Endodermal cell (in vitro differentiated cells): ENCODE measurements at regions not wholly inside any gene's neighbourhood (a gene's known extent, or its start where the extent isn't known, plus 50 kb on each side); places are given as distances from the start of the nearest gene placed in this dataset.

Experiments used
- DNase-seq: peaks from one replicate; pipeline ENCODE4 v3.0.0-alpha.2; 2017
- H3K27ac ChIP-seq: 2 replicates; pipeline ENCODE4 v1.5.1; 2013; ENCODE audit warnings: mild to moderate bottlenecking, low read depth, low read length, moderate library complexity
- H3K27me3 ChIP-seq: 2 replicates; pipeline ENCODE4 v1.6.1; 2013; ENCODE audit warnings: mild to moderate bottlenecking, low read length, moderate library complexity; ENCODE audit not compliant: insufficient read depth, control insufficient read depth, poor library complexity, severe bottlenecking
- H3K36me3 ChIP-seq: 2 replicates; pipeline ENCODE4 v1.7.0; 2013; ENCODE audit warnings: mild to moderate bottlenecking, low read length, moderate library complexity; ENCODE audit not compliant: control insufficient read depth, insufficient read depth
- H3K4me1 ChIP-seq: one replicate; pipeline ENCODE4 v1.7.0; 2013; ENCODE audit warnings: low read length; ENCODE audit not compliant: control insufficient read depth, insufficient read depth
- H3K4me3 ChIP-seq: 2 replicates; pipeline ENCODE4 v1.5.1; 2013; ENCODE audit warnings: mild to moderate bottlenecking, low read length, moderate library complexity
- H3K9ac ChIP-seq: 2 replicates; pipeline ENCODE4 v1.6.1; 2013; ENCODE audit warnings: mild to moderate bottlenecking, low read length, moderate library complexity; ENCODE audit not compliant: poor library complexity, severe bottlenecking; ENCODE audit errors: extremely low read depth
- H3K9me3 ChIP-seq: 2 replicates; pipeline ENCODE4 v1.6.1; 2013; ENCODE audit warnings: mild to moderate bottlenecking, low read length, moderate library complexity; ENCODE audit not compliant: control insufficient read depth
- H3K27ac Mint-ChIP-seq: 2 replicates; pipeline ENCODE4 v1.8.0; 2020; ENCODE audit warnings: mixed read lengths
- H3K27me3 Mint-ChIP-seq: 2 replicates; pipeline ENCODE4 v1.8.0; 2021; ENCODE audit warnings: mild to moderate bottlenecking, mixed read lengths; ENCODE audit not compliant: insufficient read depth
- H3K36me3 Mint-ChIP-seq: 2 replicates; pipeline ENCODE4 v1.8.0; 2020; ENCODE audit warnings: low read depth, mixed read lengths
- H3K4me1 Mint-ChIP-seq: 2 replicates; pipeline ENCODE4 v1.8.0; 2020; ENCODE audit warnings: mixed read lengths
- H3K4me3 Mint-ChIP-seq: 2 replicates; pipeline ENCODE4 v1.8.0; 2020; ENCODE audit warnings: mild to moderate bottlenecking, moderate library complexity, mixed read lengths
- H3K9me3 Mint-ChIP-seq: 2 replicates; pipeline ENCODE4 v1.8.0; 2020; ENCODE audit warnings: mild to moderate bottlenecking, mixed read lengths
- CTCF ChIP-seq: fragments of 200-600 bp; sonication (generic); conservative IDR thresholded peaks from 2 replicates; pipeline ENCODE4 v1.5.0; 2021; ENCODE audit warnings: antibody characterized with exemption, mild to moderate bottlenecking
- WGBS, 2 experiments: methylation state at CpG; one replicate each; pipeline versions ENCODE4 v1.1.5 to v1.1.7; 2013; ENCODE audit warnings: missing lambda C conversion rate in 2 of 2, mixed read lengths in 1 of 2; ENCODE audit not compliant: insufficient coverage in 1 of 2, insufficient read length in 1 of 2; 5-methylcytosine and 5-hydroxymethylcytosine counted together

GRCh38 chr13:37198629-37199028 is 93.2 kb upstream of the CSNK1A1L start:
- Mint-ChIP-seq H3K27ac (peak overlapping the region; percentile 85), H3K27me3 (no peaks in the 10 kb centered on the region), H3K4me3 (peak overlapping the region; percentile 5), H3K4me1 (peaks cover 39% of the 10 kb centered on the region), H3K36me3 (peaks cover 8% of the 10 kb centered on the region), H3K9me3 (peaks cover 15% of the 10 kb centered on the region)
- Histone ChIP-seq H3K27ac (no peak overlapping the region), H3K9me3 (peaks cover 14% of the 10 kb centered on the region), H3K4me1 (peaks cover 5% of the 10 kb centered on the region), H3K36me3 (no peaks in the 10 kb centered on the region), H3K4me3 (no peak overlapping the region), H3K9ac (no peak overlapping the region), H3K27me3 (no peaks in the 10 kb centered on the region)
- 0 to 8% methylated on average over 1 of the region's 1 CpG for WGBS, 2 experiments
- no peak for TF ChIP-seq CTCF
- peak; percentile 85 for DNase-seq

- Histone ChIP-seq H3K9me3 (peaks cover 7% of the 10 kb centered on the region), H3K27ac (no peak overlapping the region), H3K9ac (no peak overlapping the region), H3K36me3 (no peaks in the 10 kb centered on the region), H3K4me3 (no peak overlapping the region), H3K27me3 (no peaks in the 10 kb centered on the region), H3K4me1 (peaks cover 5% of the 10 kb centered on the region)
- Mint-ChIP-seq H3K36me3 (peaks cover 6% of the 10 kb centered on the region), H3K4me1 (peaks cover 39% of the 10 kb centered on the region), H3K27ac (no peak overlapping the region), H3K9me3 (peaks cover 10% of the 10 kb centered on the region), H3K27me3 (no peaks in the 10 kb centered on the region), H3K4me3 (no peak overlapping the region)
- DNase-seq = no peak
- 93% methylated on average over 3 of the region's 3 CpGs; no CpG with 5 or more reads in 1 of the 2 experiments for WGBS, 2 experiments
- no peak for TF ChIP-seq CTCF
Measured at GRCh38 chr13:37195621-37196020, 90.2 kb upstream of the CSNK1A1L start.

GRCh38 chr13:37194428-37194861 is 89.0 kb upstream of the CSNK1A1L start:
- H3K4me1 Mint-ChIP-seq = peaks cover 32% of the 10 kb centered on the region
- H3K4me3 Mint-ChIP-seq = no peak overlapping the region
- H3K27ac Mint-ChIP-seq = no peak overlapping the region
- H3K27me3 Mint-ChIP-seq = no peaks in the 10 kb centered on the region
- H3K9me3 ChIP-seq = no peaks in the 10 kb centered on the region
- peaks cover 8% of the 10 kb centered on the region for H3K9me3 Mint-ChIP-seq
- no peak overlapping the region for H3K9ac ChIP-seq
- TF ChIP-seq CTCF = no peak
- DNase-seq = no peak
- 100% methylated on average over 1 of the region's 1 CpG; no CpG with 5 or more reads in 1 of the 2 experiments for WGBS, 2 experiments
- H3K27ac ChIP-seq = no peak overlapping the region
- H3K36me3 Mint-ChIP-seq = peaks cover 3% of the 10 kb centered on the region
- no peaks in the 10 kb centered on the region for H3K27me3 ChIP-seq
- H3K4me3 ChIP-seq = no peak overlapping the region
- no peaks in the 10 kb centered on the region for H3K36me3 ChIP-seq
- peaks cover 5% of the 10 kb centered on the region for H3K4me1 ChIP-seq
